ENCODE measurements at regions not wholly inside any gene's neighbourhood (a gene's known extent, or its start where the extent isn't known, plus 50 kb on each side); places are given as distances from the start of the nearest gene placed in this dataset.

DNA sequence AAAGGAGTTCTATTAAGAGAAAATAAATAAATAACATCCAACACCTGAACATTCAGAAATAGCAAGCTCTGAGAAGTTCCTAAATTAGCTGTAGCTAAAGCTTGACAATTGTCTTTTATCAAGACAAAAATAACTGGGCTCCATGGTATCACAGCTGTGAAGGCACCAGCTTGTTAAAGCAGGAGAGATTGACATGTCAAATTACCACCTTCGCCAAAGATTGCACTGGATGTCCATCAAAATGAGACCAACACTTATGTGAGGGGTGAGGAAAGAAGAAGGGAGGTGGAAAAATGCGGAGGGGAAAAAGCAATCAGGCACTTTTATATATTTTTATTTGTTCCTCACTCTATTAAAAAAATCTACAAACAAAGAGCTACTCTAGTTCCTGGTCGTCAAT, 1827.5 kb upstream of the RAG2 start:
- DNase-seq: no peak
- no peaks in the 10 kb centered on the region for H3K27me3 ChIP-seq (ENCODE audit: low read depth)
- H3K9me3 ChIP-seq (replicated peaks): no peaks in the 10 kb centered on the region
- no peak overlapping the region for H3K27ac ChIP-seq (replicated peaks)
- no peaks in the 10 kb centered on the region for H3K4me1 ChIP-seq
- intact Hi-C loops (cut with micrococcal nuclease): no loop called here
- TF ChIP-seq CTCF (IDR thresholded peaks at IDR 0.05; ENCODE audit: borderline replicate concordance): no peak
- H3K4me3 ChIP-seq: no peak overlapping the region
- no peaks in the 10 kb centered on the region for H3K36me3 ChIP-seq

DNA sequence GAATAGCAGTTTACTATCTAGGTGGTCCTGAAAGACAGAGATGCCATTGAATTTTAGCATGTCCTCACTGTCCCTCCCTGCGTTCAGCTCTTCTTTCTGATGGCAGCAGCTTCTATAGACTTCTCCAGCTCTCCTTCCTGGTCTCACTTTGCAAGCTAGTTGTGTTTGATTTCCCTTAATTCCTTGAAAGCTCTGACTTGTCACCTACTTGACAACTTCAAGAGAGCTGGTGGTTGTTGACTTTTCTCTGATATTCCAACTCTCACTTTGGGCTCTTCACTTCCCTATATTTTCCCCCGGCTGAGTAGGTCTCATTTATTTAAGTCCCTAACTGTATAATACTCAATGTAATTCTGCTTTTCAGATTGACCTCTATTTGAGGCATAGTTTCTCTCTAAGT, 1825.0 kb upstream of the RAG2 start:
- no peak for TF ChIP-seq CTCF (IDR thresholded peaks at IDR 0.05; ENCODE audit: borderline replicate concordance)
- DNase-seq: no peak
- Histone ChIP-seq H3K27ac (replicated peaks) (no peak overlapping the region), H3K9me3 (replicated peaks) (peaks cover 3% of the 10 kb centered on the region), H3K4me3 (no peak overlapping the region), H3K36me3 (no peaks in the 10 kb centered on the region), H3K27me3 (ENCODE audit: low read depth) (no peaks in the 10 kb centered on the region), H3K4me1 (no peaks in the 10 kb centered on the region)
- intact Hi-C loops (cut with micrococcal nuclease): no loop called here

GRCh38 chr11:38416141-38416540, 1818.1 kb upstream of the RAG2 start:
- Histone ChIP-seq H3K27me3 (ENCODE audit: low read depth) (no peaks in the 10 kb centered on the region), H3K9me3 (replicated peaks) (peaks cover 20% of the 10 kb centered on the region), H3K27ac (replicated peaks) (no peak overlapping the region), H3K36me3 (no peaks in the 10 kb centered on the region), H3K4me1 (no peaks in the 10 kb centered on the region), H3K4me3 (no peak overlapping the region)
- intact Hi-C loops (cut with micrococcal nuclease): no loop called here
- no peak for DNase-seq
- TF ChIP-seq CTCF (IDR thresholded peaks at IDR 0.05; ENCODE audit: borderline replicate concordance): no peak

DNA sequence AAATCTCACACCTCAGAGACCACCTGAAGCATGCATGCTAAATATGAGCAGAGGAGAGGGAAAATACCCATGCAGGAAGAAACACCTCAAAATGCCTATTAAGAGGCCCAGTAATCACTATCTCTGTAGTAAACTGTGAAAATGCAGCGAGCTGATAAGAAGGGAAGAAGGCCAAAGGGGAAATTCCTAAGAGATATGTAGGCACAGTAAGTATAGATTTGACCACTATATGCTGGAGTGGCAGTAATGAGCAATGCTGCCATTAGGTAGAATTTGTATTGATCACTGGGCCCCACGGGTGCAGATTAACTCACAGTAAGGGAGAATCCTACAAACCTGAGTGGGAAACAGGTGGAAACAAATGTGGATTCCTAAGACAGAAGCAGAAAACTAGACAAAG, 1813.1 kb upstream of the RAG2 start:
- intact Hi-C loops (cut with micrococcal nuclease): no loop called here
- Histone ChIP-seq H3K36me3 (no peaks in the 10 kb centered on the region), H3K9me3 (replicated peaks) (no peaks in the 10 kb centered on the region), H3K4me1 (no peaks in the 10 kb centered on the region), H3K27ac (replicated peaks) (no peak overlapping the region), H3K27me3 (ENCODE audit: low read depth) (no peaks in the 10 kb centered on the region), H3K4me3 (no peak overlapping the region)
- TF ChIP-seq CTCF (IDR thresholded peaks at IDR 0.05; ENCODE audit: borderline replicate concordance): no peak
- no peak for DNase-seq

DNA sequence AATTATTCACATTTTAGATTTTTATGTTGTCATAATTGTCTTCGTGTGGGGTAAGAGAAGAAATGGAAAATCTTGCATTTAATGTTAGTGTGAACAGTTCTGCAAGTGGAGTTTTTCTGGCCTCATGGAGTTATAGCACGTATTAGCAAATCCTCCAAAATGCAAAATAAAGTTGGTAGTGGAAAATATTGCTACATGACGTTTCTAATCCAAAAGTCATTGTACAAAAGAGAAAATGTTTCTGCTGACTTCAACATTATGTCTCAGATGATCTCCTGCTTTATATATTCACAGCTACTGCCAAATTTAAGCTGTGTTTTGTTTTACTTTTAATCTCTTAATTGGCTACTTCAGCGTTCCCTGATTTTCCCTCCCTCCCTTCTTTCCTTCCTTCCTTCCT, 1804.0 kb upstream of the RAG2 start:
- TF ChIP-seq CTCF (IDR thresholded peaks at IDR 0.05; ENCODE audit: borderline replicate concordance): no peak
- no peak for DNase-seq
- H3K9me3 ChIP-seq (replicated peaks): peaks cover 30% of the 10 kb centered on the region
- H3K4me1 ChIP-seq: no peaks in the 10 kb centered on the region
- intact Hi-C loops (cut with micrococcal nuclease): no loop called here
- no peaks in the 10 kb centered on the region for H3K36me3 ChIP-seq
- no peak overlapping the region for H3K4me3 ChIP-seq
- no peaks in the 10 kb centered on the region for H3K27me3 ChIP-seq (ENCODE audit: low read depth)
- no peak overlapping the region for H3K27ac ChIP-seq (replicated peaks)

DNA sequence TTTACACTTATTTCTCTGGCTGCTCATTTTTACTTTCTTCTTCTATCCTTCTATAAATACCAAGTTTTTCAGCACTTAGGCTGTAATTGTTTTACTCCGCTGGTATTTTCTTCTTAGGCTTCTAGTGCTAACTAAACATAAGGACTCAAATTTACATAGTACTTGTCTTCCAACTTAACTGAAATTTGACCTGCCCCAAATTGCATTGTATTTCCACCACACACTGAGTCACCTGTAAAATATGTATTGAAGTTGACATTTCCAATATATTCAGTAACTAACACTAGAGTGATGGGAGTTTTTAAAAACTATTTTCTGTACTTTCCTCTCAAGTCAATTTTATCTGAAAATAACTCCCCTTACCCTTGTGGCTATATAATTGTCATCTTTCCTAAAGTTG, 1794.1 kb upstream of the RAG2 start:
- no peak overlapping the region for H3K27ac ChIP-seq (replicated peaks)
- no peaks in the 10 kb centered on the region for H3K36me3 ChIP-seq
- no peaks in the 10 kb centered on the region for H3K27me3 ChIP-seq (ENCODE audit: low read depth)
- TF ChIP-seq CTCF (IDR thresholded peaks at IDR 0.05; ENCODE audit: borderline replicate concordance): no peak
- no peaks in the 10 kb centered on the region for H3K4me1 ChIP-seq
- no peaks in the 10 kb centered on the region for H3K9me3 ChIP-seq (replicated peaks)
- DNase-seq: no peak
- intact Hi-C loops (cut with micrococcal nuclease): no loop called here
- no peak overlapping the region for H3K4me3 ChIP-seq

Data from left ventricle myocardium inferior (tissue), 1 donor.